NCI-H1930 (cell line): ENCODE measurements at regions not wholly inside any gene's neighbourhood (a gene's known extent, or its start where the extent isn't known, plus 50 kb on each side); places are given as distances from the start of the nearest gene placed in this dataset.
"Not testable (repeated sequence)": the region's sequence is repeated elsewhere in the genome, so short reads cannot be mapped to it uniquely, and the experiment has no call there.

ENCODE experiments used
- DNase-seq, 2 experiments: peaks; one replicate each; lab custom pipeline; 2025; lab: John Stamatoyannopoulos, UW

GRCh38 chr10:28733245-28733644 is 55.9 kb downstream of the BAMBI start:
- DNase-seq = no peak

- DNase-seq = no peak
Observed at GRCh38 chr10:28733647-28734046, 56.3 kb downstream of the BAMBI start.

DNA sequence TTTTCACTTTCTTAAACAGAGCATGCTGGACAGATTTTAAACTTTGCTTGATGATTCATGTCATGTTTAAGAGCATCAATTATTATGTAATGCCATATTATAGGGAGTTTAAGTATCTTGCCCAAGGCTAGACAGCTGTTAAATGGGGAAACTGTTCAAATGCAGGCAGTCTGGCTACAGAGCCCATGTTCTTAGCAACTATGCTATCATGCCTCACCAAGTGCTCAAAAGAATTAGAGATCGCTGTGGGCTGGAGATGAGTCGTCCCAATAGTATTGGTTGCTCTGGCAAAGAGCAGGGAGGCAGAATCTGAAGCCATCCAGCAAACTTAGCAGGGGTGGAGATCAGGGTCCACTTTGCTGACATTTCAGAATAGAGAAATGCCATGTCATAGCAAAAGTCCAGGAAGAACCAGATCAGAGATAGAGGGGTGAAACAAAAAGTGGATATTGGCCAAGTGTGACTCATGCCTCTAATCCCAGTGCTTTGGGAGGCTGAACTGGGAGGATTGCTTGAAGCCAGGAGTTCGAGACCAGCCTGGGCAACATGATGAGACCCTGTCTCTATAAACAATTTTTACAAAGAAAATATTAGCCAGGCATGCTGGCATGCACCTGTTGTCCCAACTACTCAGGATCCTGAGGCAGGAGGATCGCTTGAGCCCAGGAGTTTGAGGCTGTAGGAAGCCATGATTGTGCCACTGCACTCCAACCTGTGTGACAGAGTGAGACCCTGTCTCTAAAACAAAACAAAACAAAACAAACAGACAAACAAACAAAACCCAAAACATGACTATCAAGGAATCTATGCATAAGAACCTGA is 57.8 kb downstream of the BAMBI start:
- no peak for DNase-seq

GRCh38 chr10:28737096-28737495 is 59.8 kb downstream of the BAMBI start:
- DNase-seq = no peak

DNA sequence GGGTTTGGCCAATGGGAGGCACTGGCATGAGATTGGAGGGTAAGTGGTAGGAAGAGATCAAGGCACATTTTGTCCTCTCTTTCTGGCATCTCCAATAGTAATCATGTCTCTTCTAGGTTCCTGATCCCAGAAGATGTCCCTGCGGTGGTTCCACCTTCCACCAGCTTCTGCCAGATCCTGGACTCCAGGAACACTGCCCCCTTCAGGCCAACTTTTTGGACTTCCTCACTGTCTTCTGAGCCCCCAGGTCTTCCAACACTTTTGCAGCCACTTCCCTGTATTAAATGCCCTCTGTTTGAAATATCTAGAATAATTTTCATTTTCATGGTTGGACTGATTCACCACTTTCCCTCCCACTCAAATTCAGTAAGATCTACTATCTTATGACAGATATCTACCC is 60.9 kb downstream of the BAMBI start:
- no peak for DNase-seq

DNA sequence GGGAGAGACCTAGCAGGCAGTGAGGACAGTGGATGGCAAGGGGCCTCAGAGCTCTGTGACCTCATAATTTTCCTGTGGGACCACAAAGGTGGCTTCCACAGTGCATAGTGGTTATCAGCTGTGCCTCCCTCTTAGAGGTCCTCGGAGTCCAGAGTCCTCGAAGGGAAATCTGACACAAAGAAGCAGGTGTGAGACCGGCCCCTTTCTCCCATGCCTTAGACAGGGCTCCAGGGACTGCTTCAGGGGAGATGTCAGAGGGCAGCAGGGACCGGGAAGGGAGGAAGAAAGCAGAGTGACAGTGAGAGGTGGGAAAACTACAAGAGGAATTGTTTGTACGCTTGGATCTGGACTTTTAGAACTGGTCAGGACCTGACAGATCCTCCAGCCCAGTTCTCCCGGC is 66.3 kb downstream of the BAMBI start:
- DNase-seq = no peak

GRCh38 chr10:28744069-28744768 is 66.9 kb downstream of the BAMBI start:
- no peak for DNase-seq

- DNase-seq = no peak
Observed at GRCh38 chr10:28754930-28755718, 77.8 kb downstream of the BAMBI start.

- no peak for DNase-seq
Observed at GRCh38 chr10:28761084-28761846, 83.9 kb downstream of the BAMBI start.

GRCh38 chr10:28763471-28764170 is 86.3 kb downstream of the BAMBI start:
- DNase-seq = no peak

DNA sequence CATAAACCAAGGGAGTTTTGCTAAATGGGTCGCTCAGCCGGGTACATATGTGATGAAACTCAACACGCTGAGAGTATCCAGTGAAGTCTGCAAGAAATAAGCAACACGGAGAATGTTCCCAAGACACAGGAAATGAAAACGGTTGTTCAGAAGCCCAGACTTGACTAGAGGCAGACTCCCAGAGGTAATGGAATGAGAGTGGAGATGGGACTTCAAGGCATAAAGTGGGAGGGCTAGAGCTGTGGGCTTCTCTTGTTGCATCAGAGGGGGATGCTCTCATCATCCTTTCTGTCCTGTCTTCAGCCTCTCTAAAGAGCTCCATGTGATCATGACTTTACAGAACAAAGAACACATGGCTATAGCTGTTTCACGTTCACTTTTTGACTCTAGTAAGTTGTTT is 88.3 kb downstream of the BAMBI start:
- DNase-seq = no peak

- DNase-seq = no peak
Observed at GRCh38 chr10:28768227-28768626, 90.9 kb downstream of the BAMBI start.

GRCh38 chr10:28769091-28769604 is 91.8 kb downstream of the BAMBI start:
- DNase-seq = no peak

DNA sequence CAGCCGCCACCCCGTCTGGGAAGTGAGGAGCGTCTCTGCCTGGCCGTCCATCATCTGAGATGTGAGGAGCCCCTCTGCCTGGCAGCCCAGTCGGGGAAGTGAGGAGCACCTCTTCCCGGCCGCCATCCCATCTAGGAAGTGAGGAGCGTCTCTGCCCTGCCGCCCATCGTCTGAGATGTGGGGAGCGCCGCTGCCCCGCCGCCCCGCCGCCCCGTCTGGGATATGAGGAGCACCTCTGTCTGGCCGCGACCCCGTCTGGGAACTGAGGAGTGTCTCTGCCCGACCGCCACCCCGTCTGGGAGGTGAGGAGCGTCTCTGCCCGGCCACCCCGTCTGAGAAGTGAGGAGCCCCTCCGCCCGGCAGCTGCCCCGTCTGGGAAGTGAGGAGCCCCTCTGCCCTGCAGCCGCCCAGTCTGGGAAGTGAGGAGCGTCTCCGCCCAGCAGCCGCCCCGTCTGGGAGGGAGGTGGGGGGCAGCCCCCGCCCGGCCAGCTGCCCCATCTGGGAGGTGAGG is 94.3 kb downstream of the BAMBI start:
- DNase-seq = not testable (repeated sequence)

DNA sequence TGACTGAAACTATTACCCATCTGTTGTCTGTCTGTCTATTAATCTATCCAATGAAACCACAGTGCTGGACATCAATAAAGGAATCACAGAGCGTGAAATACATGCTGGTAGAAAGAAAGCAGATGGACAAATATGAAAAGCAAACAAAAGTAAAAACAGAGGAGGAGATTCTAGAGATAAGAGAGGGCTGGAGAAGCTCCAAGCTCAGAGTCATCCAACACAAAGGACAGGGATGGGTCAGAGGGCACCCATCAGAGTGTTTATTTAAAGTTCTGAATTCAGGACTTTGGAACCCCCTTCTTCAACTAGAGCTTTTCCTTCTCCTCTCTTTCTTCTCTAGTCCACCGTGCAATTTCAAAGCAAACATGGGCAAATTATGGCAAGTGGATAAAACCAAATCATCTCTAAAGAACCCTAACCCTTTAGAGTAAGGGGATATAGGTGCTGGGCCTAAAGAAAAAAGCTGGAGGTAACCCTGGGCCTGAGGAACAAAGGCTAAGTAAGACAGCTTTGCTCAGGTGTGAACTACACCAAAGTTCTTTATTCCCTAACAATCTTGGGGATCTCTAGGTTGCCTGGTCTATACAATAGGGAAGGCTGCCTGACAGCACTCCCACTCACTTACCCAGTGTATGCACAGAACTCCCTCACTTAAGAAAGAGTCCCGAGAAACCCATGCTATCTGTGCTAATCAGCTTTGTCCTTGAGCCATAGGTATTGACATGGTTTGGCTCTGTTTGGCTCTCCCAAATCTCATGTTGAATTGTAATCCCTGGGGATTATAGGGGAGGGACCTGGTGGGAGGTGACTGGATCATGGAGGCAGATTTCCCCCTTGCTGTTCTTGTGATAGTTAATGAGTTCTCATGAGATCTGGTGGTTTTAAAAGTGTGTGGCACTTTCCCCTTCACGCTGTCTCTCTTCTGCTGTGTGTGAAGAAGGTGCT is 97.0 kb downstream of the BAMBI start:
- DNase-seq = no peak

DNA sequence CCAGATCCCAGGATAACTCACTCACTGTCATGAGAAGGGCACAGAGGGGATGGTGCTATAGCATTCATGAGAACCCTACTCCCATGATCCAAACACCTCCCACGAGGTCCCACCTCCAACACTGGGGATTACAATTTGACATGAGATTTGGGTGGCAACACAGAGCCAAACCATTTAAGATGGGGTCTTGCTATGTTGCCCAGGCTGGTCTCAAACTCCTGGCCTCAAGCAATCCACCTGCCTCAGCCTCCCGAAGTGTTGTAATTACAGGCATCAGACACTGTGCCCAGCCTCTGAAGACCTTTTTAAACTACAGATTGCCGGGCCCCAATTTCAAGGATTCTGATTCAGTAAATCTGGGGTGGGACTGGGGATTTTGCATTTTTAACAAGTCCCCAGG is 98.5 kb downstream of the BAMBI start:
- no peak for DNase-seq

- no peak for DNase-seq
Observed at GRCh38 chr10:28776519-28776918, 99.2 kb downstream of the BAMBI start.

DNA sequence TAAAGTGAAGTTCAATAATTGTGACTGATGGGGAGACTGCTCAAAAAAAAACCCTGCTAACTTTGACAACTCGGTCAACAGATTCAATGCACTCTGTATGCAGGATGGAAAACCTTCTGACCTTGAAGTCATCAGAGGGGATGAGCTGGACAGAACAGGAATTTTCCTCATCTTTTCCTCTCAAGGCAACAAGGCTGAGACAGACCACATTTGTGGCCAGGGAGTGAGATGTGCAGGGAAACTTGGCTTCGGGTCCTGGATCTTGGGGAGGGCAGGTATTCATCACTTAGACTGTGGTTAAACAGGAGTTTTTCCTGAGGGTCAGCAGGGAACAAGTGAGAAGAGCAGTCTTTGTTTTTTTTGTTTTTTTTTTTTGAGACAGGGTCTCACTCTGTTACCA is 100.6 kb downstream of the BAMBI start:
- DNase-seq = no peak

GRCh38 chr10:28778524-28778923 is 101.2 kb downstream of the BAMBI start:
- DNase-seq = no peak

GRCh38 chr10:28781296-28781695 is 104.0 kb downstream of the BAMBI start:
- DNase-seq = no peak
